Skin of body (tissue), 1 donor: ENCODE measurements at regions not wholly inside any gene's neighbourhood (a gene's known extent, or its start where the extent isn't known, plus 50 kb on each side); places are given as distances from the start of the nearest gene placed in this dataset.
"Not testable (repeated sequence)": the region's sequence is repeated elsewhere in the genome, so short reads cannot be mapped to it uniquely, and the experiment has no call there.

Source experiments
- DNase-seq: peaks from one replicate; lab custom pipeline; 2025; lab: John Stamatoyannopoulos, UW

DNA sequence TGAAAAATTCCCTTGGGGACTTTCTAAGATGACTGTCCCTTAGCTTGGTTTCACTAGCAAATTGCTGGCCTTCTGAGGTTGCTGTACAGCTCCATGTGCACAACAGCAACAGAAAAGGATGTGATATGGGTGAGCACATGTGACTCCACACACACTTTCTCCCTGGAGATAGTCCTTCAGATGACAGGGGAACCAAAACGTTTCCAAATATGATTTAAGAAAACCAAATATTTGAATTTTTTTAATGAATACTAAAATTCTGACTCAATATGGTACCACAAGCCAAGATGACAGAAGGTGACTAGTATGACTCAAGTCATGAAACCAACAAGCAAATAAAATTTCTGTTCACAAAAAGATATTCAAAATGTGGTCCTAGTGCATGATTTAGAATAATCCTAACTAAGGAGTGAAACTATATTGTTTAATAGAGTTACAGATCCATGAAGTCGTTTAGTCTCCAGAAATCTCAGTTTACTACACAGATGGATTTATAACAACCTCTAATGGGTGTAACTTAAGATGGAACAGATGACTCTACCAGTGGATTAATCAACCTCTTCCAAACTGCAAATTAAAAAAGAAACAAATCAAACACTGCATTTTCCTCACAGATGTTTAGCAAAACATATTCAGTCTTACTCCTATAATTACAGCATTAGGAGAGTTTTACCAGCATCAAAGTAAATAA lies 144.8 kb upstream of the PIK3R1 start:
- peak; percentile 60 for DNase-seq

- DNase-seq = no peak
Measured at GRCh38 chr5:68067976-68068603, 147.5 kb upstream of the PIK3R1 start.

DNA sequence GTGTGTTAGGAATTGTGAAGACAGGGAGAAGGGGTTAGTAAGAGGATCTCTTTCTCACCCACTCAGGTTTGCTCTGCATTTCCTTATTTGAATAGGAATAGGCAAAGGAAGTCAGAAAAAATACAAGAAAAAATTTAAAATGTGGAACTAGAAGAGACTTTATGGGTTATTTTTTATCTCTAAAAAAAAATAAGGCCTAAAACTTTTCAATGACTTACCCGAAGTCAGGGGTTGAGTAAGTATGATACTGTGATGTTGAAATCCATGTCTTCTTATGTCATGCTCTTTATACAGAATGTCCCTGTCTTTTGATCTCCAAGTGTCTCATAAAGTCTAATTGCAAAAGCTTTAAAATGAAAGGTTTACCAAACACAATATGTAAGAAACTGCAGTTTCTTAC lies 148.3 kb upstream of the PIK3R1 start:
- no peak for DNase-seq

DNA sequence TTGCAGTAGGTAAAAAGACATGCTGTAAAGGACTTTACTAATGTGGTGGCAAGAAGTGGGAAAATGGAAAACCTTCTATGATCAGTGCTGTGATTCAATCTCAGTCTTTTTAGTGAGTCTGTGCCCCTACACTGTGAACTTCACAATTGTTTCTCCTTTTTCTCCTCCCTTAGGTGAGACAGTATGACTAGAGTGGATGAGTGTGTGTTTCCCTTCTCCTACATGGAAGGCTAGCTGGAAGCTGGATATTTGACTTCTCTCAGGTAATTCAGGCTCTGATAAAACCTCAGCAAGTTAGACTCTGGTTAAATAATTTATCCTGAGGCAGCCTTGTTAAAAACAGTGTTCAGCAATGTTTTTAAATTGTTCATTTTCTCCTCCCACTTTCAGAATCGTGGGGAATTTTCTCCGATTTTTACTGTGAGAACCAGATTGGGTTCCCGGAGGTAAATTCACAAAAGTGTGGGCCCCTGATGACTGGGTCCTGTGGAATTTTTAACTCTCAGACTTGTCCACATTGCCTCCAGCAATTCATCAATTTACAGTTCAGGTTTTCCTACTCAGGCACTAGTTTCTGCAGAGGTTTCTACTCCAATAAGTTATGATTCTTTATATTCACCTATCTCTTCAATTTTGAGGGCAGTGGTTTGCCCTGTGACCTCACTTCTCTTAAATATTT lies 149.1 kb upstream of the PIK3R1 start:
- DNase-seq = no peak

DNA sequence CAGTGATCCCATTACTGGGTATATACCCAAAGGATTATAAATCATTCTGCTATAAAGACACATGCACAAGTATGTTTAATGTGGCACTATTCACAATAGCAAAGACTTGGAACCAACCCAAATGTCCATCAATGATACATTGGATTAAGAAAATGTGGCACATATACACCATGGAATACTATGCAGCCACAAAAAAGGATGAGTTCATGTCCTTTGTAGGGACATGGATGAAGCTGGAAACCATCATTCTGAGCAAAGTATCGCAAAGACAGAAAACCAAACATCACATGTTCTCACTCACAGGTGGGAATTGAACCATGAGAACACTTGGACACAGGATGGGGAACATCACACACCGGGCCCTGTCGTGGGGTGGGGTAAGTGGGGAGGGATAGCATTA lies 150.2 kb upstream of the PIK3R1 start:
- DNase-seq = not testable (repeated sequence)

DNA sequence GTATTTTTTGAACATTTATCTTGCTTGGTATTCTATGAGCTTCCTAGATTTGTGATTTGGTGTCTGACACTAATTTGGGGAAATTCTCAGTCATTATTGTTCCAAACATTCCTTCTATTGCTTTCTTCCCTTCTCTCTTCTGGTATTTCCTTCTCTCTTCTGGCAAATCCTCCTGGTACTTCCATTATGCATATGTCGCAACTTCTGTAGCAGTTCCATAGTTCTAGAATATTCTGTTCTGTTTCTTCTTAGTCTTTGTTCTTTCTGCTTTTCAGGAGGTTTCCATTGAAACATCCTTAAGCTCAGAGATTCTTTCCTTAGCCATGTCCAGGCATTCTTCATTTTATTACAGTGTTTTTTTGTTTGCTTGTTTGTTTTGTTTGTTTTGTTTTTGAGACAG lies 155.2 kb upstream of the PIK3R1 start:
- no peak for DNase-seq

GRCh38 chr5:68057191-68057590 lies 158.4 kb upstream of the PIK3R1 start:
- no peak for DNase-seq

DNA sequence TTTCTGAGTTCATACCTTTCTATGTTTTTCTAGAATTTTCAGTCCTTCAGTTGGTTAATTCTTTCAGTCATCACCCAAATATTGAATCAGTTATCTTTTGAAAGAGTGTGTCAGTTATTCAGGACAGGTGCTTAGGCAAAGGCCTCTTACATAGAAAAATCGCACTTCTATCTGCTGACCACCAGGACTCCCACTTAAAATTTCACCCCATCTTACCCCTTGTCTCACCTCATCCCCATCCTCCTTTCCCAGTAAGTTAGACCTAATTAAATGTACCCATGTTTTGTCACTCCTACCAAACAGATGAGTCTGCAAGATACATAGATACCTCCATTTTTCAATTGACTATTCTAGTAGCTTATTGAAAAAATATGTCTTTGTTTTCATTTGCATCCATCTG lies 159.9 kb upstream of the PIK3R1 start:
- no peak for DNase-seq

DNA sequence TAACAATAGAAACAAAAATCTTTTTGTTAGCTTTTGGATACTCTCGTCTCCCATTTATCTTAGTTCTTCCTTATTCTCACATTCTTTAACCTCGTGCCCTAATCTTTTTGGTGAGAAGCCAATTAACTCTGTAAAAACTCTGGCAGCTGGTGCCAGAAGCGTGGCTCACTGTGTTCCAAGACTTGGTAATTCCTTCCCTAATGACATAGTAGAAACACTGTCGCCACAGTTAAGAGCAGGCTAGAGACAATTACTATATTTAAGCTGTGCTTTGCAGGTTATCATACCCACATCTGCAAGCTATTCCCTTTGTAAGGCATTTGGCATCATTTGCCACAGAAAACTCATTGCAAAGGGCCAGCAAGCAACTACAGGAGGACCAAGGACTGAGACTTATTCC lies 160.9 kb upstream of the PIK3R1 start:
- DNase-seq = no peak

- no peak for DNase-seq
Measured at GRCh38 chr5:68053202-68053601, 162.4 kb upstream of the PIK3R1 start.

DNA sequence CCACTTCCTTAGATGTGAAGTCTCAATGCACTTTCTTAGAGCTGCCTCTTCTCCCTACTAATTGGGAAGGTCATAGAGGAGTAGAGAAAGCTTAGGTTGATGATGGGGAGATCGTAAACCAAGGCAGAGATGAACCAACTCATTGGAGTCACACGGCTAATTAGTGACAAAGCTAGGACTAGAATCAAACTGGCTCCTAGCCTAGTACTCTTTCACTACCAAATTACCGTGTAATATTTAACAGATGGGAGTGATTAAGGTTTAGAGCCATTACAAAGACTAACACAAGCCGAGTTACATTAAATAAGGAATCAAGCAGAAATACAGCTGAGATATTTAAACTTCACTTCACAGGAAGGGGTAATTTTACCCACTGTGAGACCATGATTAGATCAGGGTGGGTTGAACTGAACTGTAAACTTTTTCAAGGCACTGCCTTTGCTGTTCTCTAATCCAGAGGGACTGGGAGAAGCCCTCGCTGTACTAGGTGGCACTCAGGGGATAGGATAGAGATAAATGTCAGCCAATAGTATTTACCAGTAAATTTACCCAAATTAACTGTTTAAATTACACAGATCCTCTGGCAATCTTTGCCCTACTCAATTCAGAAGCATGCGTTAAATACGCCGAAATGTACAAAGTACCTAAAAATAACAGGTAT lies 166.4 kb upstream of the PIK3R1 start:
- no peak for DNase-seq

GRCh38 chr5:68048516-68048915 lies 167.0 kb upstream of the PIK3R1 start:
- DNase-seq = no peak

DNA sequence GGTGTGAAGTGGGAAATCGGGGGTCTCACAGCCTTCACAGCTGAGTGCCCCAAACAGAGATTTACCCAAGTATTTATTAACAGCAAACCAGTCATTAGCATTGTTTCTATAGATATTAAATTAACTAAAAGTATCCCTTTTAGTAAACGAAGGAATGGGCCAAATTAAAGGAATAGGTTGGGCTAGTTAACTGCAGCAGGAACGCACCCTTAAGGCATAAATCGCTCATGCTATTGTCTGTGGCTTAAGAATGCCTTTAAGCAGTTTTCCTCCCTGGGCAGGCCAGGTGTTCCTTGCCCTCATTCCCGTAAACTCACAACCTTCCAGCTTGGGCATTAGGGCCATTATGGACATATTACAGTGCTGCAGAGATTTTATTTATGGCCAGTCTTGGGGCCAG lies 167.5 kb upstream of the PIK3R1 start:
- not testable (repeated sequence) for DNase-seq

DNA sequence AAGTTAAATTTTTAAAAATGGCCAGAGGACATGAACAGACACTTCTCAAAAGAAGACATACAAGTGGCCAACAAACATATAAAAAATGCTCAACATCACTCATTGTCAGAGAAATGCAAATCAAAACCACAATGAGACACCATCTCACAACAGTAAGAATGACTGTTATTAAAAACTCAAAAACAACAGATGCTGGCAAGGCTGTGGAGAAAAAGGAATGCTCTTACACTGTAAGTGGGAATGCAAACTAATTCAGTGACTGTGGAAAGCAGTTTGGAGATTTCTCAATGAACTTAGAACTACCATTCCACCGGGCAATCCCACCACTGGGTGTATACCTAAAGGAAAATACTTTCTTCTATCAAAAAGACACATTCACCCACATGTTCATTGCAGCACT lies 168.5 kb upstream of the PIK3R1 start:
- peak; percentile 30 for DNase-seq

- DNase-seq = peak; percentile 56
Measured at GRCh38 chr5:68046445-68046844, 169.1 kb upstream of the PIK3R1 start.

GRCh38 chr5:68041293-68041692 lies 174.3 kb upstream of the PIK3R1 start:
- no peak for DNase-seq

DNA sequence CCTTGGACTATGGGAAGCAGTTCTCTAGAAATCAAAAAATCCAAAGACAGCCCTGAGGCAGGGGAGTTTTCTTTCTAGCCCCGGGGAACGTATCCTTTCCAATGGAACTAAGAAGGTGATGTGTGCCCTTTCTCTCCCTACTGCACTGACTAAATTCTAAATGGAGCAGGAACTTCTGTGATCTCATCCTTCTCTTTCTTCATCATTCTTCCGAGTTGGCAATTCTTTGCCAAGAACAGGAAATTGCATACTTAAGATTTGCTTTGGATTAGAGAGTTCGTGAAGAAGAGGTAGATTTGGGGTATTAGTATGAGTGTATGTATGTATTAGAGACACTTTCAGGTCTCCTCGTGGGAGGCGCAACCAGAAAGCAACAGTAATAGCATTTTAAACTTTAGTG lies 178.0 kb upstream of the PIK3R1 start:
- no peak for DNase-seq

- no peak for DNase-seq
Measured at GRCh38 chr5:68033961-68034571, 181.5 kb upstream of the PIK3R1 start.

DNA sequence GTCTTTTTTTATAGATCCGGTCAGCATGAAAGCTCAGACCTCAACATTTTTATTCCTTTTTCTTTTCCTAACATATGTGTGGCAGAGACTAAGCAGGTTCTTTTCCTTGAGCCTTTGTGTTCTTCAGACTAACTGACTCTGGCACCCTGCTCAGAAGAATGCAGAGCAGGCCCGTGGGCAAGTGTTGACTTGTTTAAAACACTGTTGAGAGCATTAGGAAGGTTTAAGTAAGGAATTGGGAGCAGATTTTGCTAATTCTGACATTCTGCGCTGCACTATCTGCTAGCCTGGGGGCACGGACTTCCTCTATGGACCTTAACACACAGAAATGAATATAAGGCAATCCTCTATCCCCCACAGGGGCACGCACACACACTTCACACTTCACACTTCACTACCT lies 182.5 kb upstream of the PIK3R1 start:
- no peak for DNase-seq

- peak; percentile 34 for DNase-seq
Measured at GRCh38 chr5:68032216-68032762, 183.3 kb upstream of the PIK3R1 start.

DNA sequence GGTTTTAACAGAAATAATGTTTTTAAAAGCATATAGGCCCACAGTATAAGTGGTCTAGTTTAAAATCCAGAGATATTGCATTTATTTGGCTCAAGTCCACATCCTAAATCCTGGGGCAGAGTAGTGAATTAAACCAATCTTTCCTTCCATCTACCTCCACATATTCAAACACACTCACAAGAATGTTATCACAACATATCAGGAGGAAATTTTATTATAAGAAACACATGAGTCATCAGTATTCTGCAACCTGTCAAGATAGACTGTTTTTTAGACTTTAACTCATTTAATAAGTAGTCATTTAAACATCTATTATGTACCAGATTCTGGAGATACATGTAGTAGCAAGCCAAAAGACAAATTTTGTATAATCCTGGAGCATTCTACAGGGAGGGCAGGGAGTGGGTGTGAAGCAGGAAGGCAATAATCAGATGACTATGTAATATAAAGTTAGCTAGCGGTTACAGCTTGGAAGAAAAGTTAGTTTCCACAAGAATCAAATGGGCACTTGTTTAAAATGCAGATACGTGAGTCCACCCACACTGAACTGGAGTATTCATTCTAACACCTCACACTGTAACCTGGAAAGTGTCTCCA lies 187.3 kb upstream of the PIK3R1 start:
- DNase-seq = no peak
